HG03354 (cell line): ENCODE measurements at regions not wholly inside any gene's neighbourhood (a gene's known extent, or its start where the extent isn't known, plus 50 kb on each side); places are given as distances from the start of the nearest gene placed in this dataset.

ENCODE experiments used
- ATAC-seq: cut with Tn5 transposase; IDR thresholded peaks from one replicate; pipeline ENCODE4 v1.9.1; 2021; ENCODE audit warnings: mild to moderate bottlenecking; ENCODE audit not compliant: unreplicated experiment, poor library complexity, severe bottlenecking

- ATAC-seq: no peak
These were observed 57.8 kb upstream of the HSPA9 start for GRCh38 chr5:138632900-138633489.

GRCh38 chr5:138631096-138631928 lies 56.1 kb upstream of the HSPA9 start:
- no peak for ATAC-seq

GRCh38 chr5:138629392-138629791 lies 54.2 kb upstream of the HSPA9 start:
- ATAC-seq: no peak

GRCh38 chr5:138626333-138626944 lies 51.2 kb upstream of the HSPA9 start:
- no peak for ATAC-seq

DNA sequence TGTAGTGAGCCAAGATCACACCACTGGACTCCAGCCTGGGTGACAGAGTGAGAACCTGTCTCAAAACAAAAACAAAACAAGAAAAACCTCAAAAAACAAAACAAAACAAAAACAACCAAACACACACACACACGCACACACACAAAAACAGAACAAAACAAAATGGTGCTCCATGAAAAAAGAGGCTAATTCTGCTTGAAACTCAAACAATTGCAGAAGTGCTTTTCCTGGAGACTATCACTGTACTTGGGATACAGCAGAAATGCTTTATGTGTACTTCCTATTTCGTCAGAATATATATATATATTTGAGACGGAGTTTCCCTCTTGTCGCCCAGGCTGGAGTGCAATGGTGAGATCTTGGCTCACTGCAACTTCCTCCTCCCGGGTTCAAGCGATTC lies 49.9 kb upstream of the HSPA9 start:
- ATAC-seq: no peak
